ENCODE measurements at regions not wholly inside any gene's neighbourhood (a gene's known extent, or its start where the extent isn't known, plus 50 kb on each side); places are given as distances from the start of the nearest gene placed in this dataset.
"Not testable (repeated sequence)": the region's sequence is repeated elsewhere in the genome, so short reads cannot be mapped to it uniquely, and the experiment has no call there.

GRCh38 chr15:38102972-38103371, 149.7 kb upstream of the SPRED1 start:
- no peaks in the 10 kb centered on the region for H3K36me3 Mint-ChIP-seq (ENCODE audit: low read depth)
- H3K27me3 Mint-ChIP-seq (ENCODE audit: low read depth): no peaks in the 10 kb centered on the region
- no peak overlapping the region for H3K27ac Mint-ChIP-seq
- H3K4me3 Mint-ChIP-seq: no peak overlapping the region
- H3K9me3 Mint-ChIP-seq: peaks cover 11% of the 10 kb centered on the region
- H3K4me1 Mint-ChIP-seq: no peaks in the 10 kb centered on the region
- no peak for TF ChIP-seq CTCF (IDR thresholded peaks at IDR 0.05; ENCODE audit: unreplicated experiment in 3 of 3)

- Mint-ChIP-seq H3K27ac (no peak overlapping the region), H3K36me3 (ENCODE audit: low read depth) (no peaks in the 10 kb centered on the region), H3K4me1 (no peaks in the 10 kb centered on the region), H3K4me3 (no peak overlapping the region), H3K27me3 (ENCODE audit: low read depth) (no peaks in the 10 kb centered on the region), H3K9me3 (peaks cover 9% of the 10 kb centered on the region)
- no peak for TF ChIP-seq CTCF (IDR thresholded peaks at IDR 0.05; ENCODE audit: unreplicated experiment in 3 of 3)
These were observed 149.1 kb upstream of the SPRED1 start for GRCh38 chr15:38103564-38103963.

GRCh38 chr15:38111070-38111469, 141.6 kb upstream of the SPRED1 start:
- Mint-ChIP-seq H3K27ac (no peak overlapping the region), H3K9me3 (no peaks in the 10 kb centered on the region), H3K4me3 (no peak overlapping the region), H3K27me3 (ENCODE audit: low read depth) (peaks cover 4% of the 10 kb centered on the region), H3K36me3 (ENCODE audit: low read depth) (no peaks in the 10 kb centered on the region), H3K4me1 (no peaks in the 10 kb centered on the region)
- TF ChIP-seq CTCF (IDR thresholded peaks at IDR 0.05; ENCODE audit: unreplicated experiment in 3 of 3): no peak

- Mint-ChIP-seq H3K27me3 (ENCODE audit: low read depth) (peaks cover 4% of the 10 kb centered on the region), H3K36me3 (ENCODE audit: low read depth) (no peaks in the 10 kb centered on the region), H3K9me3 (no peaks in the 10 kb centered on the region), H3K4me1 (no peaks in the 10 kb centered on the region), H3K4me3 (no peak overlapping the region), H3K27ac (peak overlapping the region in 1 of 3 experiments; percentile 87)
- no peak for TF ChIP-seq CTCF (IDR thresholded peaks at IDR 0.05; ENCODE audit: unreplicated experiment in 3 of 3)
These were observed 140.2 kb upstream of the SPRED1 start for GRCh38 chr15:38112406-38112805.

- H3K27ac Mint-ChIP-seq: no peak overlapping the region
- TF ChIP-seq CTCF (IDR thresholded peaks at IDR 0.05; ENCODE audit: unreplicated experiment in 3 of 3): no peak
- peaks cover 4% of the 10 kb centered on the region for H3K9me3 Mint-ChIP-seq
- no peak overlapping the region for H3K4me3 Mint-ChIP-seq
- peaks cover 4% of the 10 kb centered on the region for H3K27me3 Mint-ChIP-seq (ENCODE audit: low read depth)
- no peaks in the 10 kb centered on the region for H3K4me1 Mint-ChIP-seq
- H3K36me3 Mint-ChIP-seq (ENCODE audit: low read depth): no peaks in the 10 kb centered on the region
These were observed 137.5 kb upstream of the SPRED1 start for GRCh38 chr15:38115121-38115520.

GRCh38 chr15:38117781-38118180, 134.9 kb upstream of the SPRED1 start:
- no peaks in the 10 kb centered on the region for H3K36me3 Mint-ChIP-seq (ENCODE audit: low read depth)
- H3K4me3 Mint-ChIP-seq: no peak overlapping the region
- no peak overlapping the region for H3K27ac Mint-ChIP-seq
- H3K9me3 Mint-ChIP-seq: peaks cover 26% of the 10 kb centered on the region
- H3K27me3 Mint-ChIP-seq (ENCODE audit: low read depth): peaks cover 7% of the 10 kb centered on the region
- TF ChIP-seq CTCF (IDR thresholded peaks at IDR 0.05; ENCODE audit: unreplicated experiment in 3 of 3): no peak
- H3K4me1 Mint-ChIP-seq: no peaks in the 10 kb centered on the region

GRCh38 chr15:38119865-38120264, 132.8 kb upstream of the SPRED1 start:
- peaks cover 35% of the 10 kb centered on the region for H3K9me3 Mint-ChIP-seq
- not testable (repeated sequence) for H3K4me3 Mint-ChIP-seq; H3K36me3 Mint-ChIP-seq (ENCODE audit: low read depth); H3K27me3 Mint-ChIP-seq (ENCODE audit: low read depth); H3K27ac Mint-ChIP-seq; H3K4me1 Mint-ChIP-seq

All from nephron (organoid).